ENCODE measurements at regions not wholly inside any gene's neighbourhood (a gene's known extent, or its start where the extent isn't known, plus 50 kb on each side); places are given as distances from the start of the nearest gene placed in this dataset.
"Not testable (repeated sequence)": the region's sequence is repeated elsewhere in the genome, so short reads cannot be mapped to it uniquely, and the experiment has no call there.

- TF ChIP-seq CTCF (IDR thresholded peaks at IDR 0.05; ENCODE audit: control insufficient read depth, insufficient read depth, low read depth, low read length, missing control alignments), result no peak
- H3K4me3 ChIP-seq (ENCODE audit: control insufficient read depth, low read depth, low read length), result no peak overlapping the region
- no peak for DNase-seq (ENCODE audit: low read depth)
These were observed 616.0 kb downstream of the FBXO15 start for GRCh38 chr18:73531601-73532000.

DNA sequence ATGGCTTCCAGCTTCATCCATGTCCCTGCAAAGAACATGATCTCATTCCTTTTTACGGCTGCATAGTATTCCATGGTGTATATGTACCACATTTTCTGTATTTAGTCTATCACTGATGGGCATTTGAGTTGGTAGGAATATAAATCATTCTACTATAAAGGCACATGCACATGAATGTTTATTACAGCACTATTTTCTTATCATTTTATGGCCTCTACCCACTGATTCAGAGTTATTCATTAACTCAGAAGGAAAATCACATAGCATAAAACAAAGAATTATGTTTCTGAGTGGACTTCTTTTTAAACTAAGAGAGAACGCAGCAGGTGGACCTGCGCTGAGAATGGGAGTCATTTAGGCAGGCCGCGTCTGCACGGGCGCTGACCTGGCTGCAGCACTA is 619.6 kb downstream of the FBXO15 start:
- no peak for DNase-seq (ENCODE audit: low read depth)
- H3K4me3 ChIP-seq (ENCODE audit: control insufficient read depth, low read depth, low read length), result no peak overlapping the region
- TF ChIP-seq CTCF (IDR thresholded peaks at IDR 0.05; ENCODE audit: control insufficient read depth, insufficient read depth, low read depth, low read length, missing control alignments), result no peak

DNA sequence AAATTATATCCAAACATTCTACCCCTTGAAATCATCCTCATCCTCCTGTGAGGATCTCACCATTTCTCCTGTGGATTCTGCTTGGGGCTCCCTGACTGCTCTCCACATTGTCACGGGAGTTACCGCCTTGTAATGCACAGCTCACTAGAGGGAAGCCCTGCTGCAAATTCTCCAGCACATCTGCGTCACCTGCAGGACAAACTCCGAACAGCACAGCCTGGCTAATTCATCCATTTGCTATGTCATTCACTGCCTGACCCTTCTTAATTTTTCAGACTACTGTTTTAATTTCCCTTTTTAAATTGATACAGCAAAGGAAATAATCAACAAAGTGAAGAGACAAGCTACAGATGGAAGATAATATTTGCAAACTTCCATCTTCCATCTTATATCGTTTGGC is 627.4 kb downstream of the FBXO15 start:
- DNase-seq (ENCODE audit: low read depth), result no peak
- TF ChIP-seq CTCF (IDR thresholded peaks at IDR 0.05; ENCODE audit: control insufficient read depth, insufficient read depth, low read depth, low read length, missing control alignments), result no peak
- no peak overlapping the region for H3K4me3 ChIP-seq (ENCODE audit: control insufficient read depth, low read depth, low read length)

DNA sequence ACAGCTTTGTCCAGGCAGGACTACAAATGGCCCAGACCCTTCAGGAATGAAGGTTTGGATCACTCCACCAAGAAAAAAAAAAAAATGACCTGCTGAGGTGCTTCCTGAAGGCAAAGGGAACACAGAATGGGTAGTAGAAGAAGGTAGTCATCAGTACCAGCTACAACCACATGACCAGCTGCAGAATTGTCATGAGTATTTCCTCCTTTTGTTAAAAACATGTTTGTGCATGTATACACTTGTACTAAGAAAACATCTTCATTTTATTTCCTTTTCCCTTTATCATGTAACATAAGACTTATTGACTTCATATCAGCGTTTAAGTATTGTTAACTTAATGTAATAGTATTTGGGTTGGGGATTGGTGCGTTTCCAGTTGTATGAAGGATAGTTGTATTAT is 631.6 kb downstream of the FBXO15 start:
- not testable (repeated sequence) for DNase-seq (ENCODE audit: low read depth); H3K4me3 ChIP-seq (ENCODE audit: control insufficient read depth, low read depth, low read length)

- H3K4me3 ChIP-seq (ENCODE audit: control insufficient read depth, low read depth, low read length), result no peak overlapping the region
- TF ChIP-seq CTCF (IDR thresholded peaks at IDR 0.05; ENCODE audit: control insufficient read depth, insufficient read depth, low read depth, low read length, missing control alignments), result no peak
- DNase-seq (ENCODE audit: low read depth), result no peak
These were observed 633.2 kb downstream of the FBXO15 start for GRCh38 chr18:73514449-73514848.

DNA sequence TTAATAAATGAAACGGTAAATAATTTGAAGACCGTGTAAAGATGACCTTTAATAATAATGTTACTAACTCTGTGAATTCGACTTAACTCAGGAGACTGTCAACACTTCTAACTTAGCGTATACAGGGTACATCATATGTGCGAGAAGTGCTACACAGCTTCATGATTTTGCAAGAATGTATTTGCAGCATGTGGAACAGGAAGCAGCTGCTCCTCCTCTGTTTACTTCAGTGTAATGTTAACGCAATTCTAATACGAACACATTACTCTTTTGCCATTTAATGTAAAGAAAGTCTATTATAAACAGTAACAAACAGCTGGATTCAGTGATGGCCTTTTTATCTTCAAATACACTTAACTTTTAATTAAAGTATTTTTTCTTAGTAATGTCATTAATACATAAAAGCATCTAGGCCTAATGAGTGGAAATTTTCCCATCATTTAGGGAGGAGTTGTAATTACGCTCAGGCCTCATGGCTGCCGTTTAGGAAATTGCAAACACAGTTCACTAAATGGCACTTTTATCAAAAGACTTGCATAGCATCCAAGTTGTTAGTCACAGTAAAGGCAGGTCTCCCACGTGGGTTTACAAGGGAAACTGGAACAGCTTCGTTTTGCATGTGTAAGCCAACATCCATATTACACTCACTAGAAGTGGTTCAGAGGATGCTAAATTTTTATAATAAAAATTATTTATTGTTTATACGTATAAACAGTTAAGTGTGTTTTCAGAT is 635.7 kb downstream of the FBXO15 start:
- H3K4me3 ChIP-seq (ENCODE audit: control insufficient read depth, low read depth, low read length), result no peak overlapping the region
- no peak for TF ChIP-seq CTCF (IDR thresholded peaks at IDR 0.05; ENCODE audit: control insufficient read depth, insufficient read depth, low read depth, low read length, missing control alignments)
- DNase-seq (ENCODE audit: low read depth), result peak; percentile 23

DNA sequence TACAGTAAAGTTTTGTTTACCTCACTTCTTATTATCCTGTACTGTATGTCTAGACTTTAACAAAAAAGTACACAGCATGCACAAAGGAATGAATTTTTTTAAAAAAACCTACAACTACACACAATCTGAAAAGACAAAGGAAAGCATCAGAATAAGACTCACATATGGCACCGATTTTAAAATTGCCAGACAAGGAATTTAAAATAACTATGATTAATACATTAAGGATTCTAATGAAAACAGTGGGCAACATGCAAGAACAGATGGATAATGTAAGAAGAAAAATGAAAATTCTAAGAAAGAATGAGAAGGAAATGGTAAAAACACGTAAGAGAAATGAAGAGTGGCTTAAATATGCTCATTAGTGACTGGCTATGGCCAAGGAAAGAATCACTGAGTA is 638.2 kb downstream of the FBXO15 start:
- no peak for TF ChIP-seq CTCF (IDR thresholded peaks at IDR 0.05; ENCODE audit: control insufficient read depth, insufficient read depth, low read depth, low read length, missing control alignments)
- no peak for DNase-seq (ENCODE audit: low read depth)
- H3K4me3 ChIP-seq (ENCODE audit: control insufficient read depth, low read depth, low read length), result no peak overlapping the region

Data from AG09309 (cell line).